Endothelial cell (in vitro differentiated cells): ENCODE measurements at regions not wholly inside any gene's neighbourhood (a gene's known extent, or its start where the extent isn't known, plus 50 kb on each side); places are given as distances from the start of the nearest gene placed in this dataset.

Experiments
- DNase-seq: peaks from one replicate; pipeline ENCODE4 v3.0.0; 2021; ENCODE audit warnings: low spot score
- H3K27ac Mint-ChIP-seq: one replicate; pipeline ENCODE4 v1.8.0; 2021; ENCODE audit warnings: mixed read lengths, inconsistent platforms; ENCODE audit not compliant: unreplicated experiment
- H3K27me3 Mint-ChIP-seq: one replicate; pipeline ENCODE4 v1.8.0; 2021; ENCODE audit warnings: mild to moderate bottlenecking, moderate library complexity, mixed read lengths, inconsistent platforms; ENCODE audit not compliant: unreplicated experiment
- H3K36me3 Mint-ChIP-seq: one replicate; pipeline ENCODE4 v1.8.0; 2021; ENCODE audit warnings: mild to moderate bottlenecking, low read depth, mixed read lengths, inconsistent platforms; ENCODE audit not compliant: unreplicated experiment
- H3K4me1 Mint-ChIP-seq: one replicate; pipeline ENCODE4 v1.8.0; 2021; ENCODE audit warnings: mild to moderate bottlenecking, mixed read lengths, inconsistent platforms; ENCODE audit not compliant: unreplicated experiment
- H3K4me3 Mint-ChIP-seq: one replicate; pipeline ENCODE4 v1.8.0; 2021; ENCODE audit warnings: mild to moderate bottlenecking, mixed read lengths, inconsistent platforms; ENCODE audit not compliant: unreplicated experiment
- H3K9me3 Mint-ChIP-seq: one replicate; pipeline ENCODE4 v1.8.0; 2021; ENCODE audit warnings: mixed read lengths, inconsistent platforms; ENCODE audit not compliant: unreplicated experiment
- TF ChIP-seq, protein P1 (sequence below): fragments of 200-600 bp; sonication (generic); IDR thresholded peaks from one replicate; pipeline ENCODE4 v1.5.0; 2021; ENCODE audit warnings: antibody characterized with exemption; ENCODE audit not compliant: unreplicated experiment

DNA sequence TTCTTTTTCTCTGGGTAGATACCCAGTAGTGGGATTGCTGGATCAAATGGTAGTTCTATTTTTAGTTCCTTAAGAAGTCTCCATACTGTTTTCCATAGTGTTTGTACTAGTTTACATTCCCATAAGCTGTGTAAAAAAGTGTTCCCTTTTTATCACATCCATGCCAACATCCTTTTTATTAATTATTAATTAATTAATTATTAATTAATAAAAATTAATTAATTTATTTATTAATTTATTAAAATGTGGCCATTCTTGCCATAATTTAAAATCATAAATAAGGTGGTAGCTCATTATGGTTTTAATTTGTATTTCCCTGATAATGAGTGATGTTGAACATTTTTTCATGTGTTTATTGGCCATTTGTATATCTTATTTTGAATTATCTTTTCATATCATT, 173.9 kb upstream of the FOXN2 start:
- Mint-ChIP-seq H3K27ac (no peak overlapping the region), H3K4me3 (no peak overlapping the region), H3K9me3 (no peaks in the 10 kb centered on the region), H3K36me3 (no peaks in the 10 kb centered on the region), H3K4me1 (no peaks in the 10 kb centered on the region), H3K27me3 (peaks cover 2% of the 10 kb centered on the region)
- TF ChIP-seq, protein P1, sequence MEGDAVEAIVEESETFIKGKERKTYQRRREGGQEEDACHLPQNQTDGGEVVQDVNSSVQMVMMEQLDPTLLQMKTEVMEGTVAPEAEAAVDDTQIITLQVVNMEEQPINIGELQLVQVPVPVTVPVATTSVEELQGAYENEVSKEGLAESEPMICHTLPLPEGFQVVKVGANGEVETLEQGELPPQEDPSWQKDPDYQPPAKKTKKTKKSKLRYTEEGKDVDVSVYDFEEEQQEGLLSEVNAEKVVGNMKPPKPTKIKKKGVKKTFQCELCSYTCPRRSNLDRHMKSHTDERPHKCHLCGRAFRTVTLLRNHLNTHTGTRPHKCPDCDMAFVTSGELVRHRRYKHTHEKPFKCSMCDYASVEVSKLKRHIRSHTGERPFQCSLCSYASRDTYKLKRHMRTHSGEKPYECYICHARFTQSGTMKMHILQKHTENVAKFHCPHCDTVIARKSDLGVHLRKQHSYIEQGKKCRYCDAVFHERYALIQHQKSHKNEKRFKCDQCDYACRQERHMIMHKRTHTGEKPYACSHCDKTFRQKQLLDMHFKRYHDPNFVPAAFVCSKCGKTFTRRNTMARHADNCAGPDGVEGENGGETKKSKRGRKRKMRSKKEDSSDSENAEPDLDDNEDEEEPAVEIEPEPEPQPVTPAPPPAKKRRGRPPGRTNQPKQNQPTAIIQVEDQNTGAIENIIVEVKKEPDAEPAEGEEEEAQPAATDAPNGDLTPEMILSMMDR = no peak
- DNase-seq = no peak

DNA sequence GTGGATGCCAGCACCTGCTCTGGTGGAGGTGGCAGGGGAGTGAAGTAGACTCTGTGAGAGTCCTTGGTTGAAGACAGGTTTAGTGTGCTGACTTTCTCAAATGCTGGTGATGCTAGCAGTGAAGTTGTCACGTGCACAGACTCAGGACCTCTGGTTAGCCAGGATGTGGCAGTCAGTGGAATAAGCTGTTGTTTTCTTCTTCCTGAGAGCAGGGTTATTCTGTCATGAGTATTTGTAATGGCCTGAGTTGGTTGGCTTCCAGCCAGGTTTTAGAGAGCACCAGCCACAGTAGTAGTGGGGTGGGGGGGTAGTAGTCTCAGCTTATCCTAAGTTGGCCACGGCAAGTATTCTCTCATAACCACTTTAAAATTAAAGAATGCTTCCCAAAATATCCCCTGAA, 169.7 kb upstream of the FOXN2 start:
- Mint-ChIP-seq H3K36me3 (no peaks in the 10 kb centered on the region), H3K4me1 (no peaks in the 10 kb centered on the region), H3K4me3 (no peak overlapping the region), H3K9me3 (no peaks in the 10 kb centered on the region), H3K27me3 (no peaks in the 10 kb centered on the region), H3K27ac (no peak overlapping the region)
- TF ChIP-seq, protein P1 = no peak
- no peak for DNase-seq

DNA sequence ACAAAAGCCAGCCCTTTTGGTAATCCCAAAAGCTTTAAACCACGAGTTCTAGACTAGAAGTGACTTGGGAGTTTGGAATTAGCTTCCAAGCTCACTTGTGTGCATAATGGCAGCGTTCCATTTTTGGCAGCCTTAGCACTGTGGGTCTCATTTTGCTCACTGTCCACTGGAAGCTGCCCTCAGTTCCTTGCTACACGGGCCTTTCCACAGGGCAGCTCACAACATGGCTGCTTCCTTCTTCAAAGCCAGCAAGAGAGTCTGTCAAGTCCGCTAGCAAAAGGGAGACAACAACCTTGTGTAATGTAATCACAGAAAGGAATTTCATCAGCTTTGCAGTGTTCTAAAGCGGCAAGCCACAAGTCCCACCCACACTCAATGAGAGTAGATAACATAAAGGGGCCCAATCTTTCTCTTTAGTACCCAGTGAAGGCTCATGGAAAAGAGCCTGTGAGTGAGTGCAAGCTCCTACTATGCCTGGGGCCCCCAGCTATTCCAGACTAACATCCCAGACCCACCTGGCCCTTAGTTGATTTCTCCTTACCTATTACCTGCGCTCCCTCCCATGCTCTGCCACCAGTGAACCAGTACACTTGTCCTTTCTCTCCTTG, 168.5 kb upstream of the FOXN2 start:
- H3K27ac Mint-ChIP-seq = no peak overlapping the region
- no peaks in the 10 kb centered on the region for H3K36me3 Mint-ChIP-seq
- H3K4me3 Mint-ChIP-seq = no peak overlapping the region
- no peaks in the 10 kb centered on the region for H3K9me3 Mint-ChIP-seq
- H3K27me3 Mint-ChIP-seq = no peaks in the 10 kb centered on the region
- H3K4me1 Mint-ChIP-seq = no peaks in the 10 kb centered on the region
- no peak for DNase-seq
- TF ChIP-seq, protein P1 = no peak

DNA sequence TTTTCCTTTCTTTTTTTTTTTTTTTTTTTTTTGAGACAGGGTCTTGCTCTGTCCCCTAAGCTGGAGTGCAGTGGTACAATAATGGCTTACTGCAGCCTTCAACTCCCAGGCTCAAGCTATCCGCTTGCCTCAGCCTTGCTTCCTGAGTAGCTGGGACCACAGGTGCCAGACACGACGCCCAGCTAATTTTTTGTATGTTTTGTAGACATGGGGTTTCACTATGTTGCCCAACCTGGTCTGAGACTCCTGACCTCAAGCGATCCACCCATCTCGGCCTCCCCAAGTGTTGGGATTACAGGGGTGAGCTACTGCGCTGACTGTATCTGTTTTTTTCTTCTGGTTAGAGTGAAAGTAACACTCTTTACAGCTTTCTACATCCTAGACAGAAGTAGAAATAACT, 167.9 kb upstream of the FOXN2 start:
- H3K4me3 Mint-ChIP-seq = no peak overlapping the region
- H3K9me3 Mint-ChIP-seq = no peaks in the 10 kb centered on the region
- H3K27ac Mint-ChIP-seq = no peak overlapping the region
- no peak for DNase-seq
- no peaks in the 10 kb centered on the region for H3K36me3 Mint-ChIP-seq
- no peaks in the 10 kb centered on the region for H3K27me3 Mint-ChIP-seq
- TF ChIP-seq, protein P1 = no peak
- H3K4me1 Mint-ChIP-seq = no peaks in the 10 kb centered on the region

DNA sequence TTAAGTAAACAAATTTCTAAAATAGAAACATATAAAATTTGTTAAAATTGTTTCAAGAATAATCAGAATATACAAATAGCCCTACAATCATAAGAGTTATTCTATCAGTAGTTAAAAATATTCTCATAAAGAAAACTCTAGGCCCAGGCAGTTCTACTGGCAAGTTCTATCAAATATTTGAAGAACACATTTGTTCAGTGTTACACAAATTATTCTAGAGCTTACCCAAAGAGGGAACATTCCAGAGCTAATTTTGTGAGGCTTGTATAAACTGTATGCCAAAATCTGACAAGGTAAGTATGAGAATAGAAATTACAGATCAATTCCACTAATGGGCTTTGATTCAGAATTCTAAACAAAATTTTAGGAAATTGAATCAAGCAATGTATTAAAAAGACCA, 166.8 kb upstream of the FOXN2 start:
- H3K4me3 Mint-ChIP-seq = no peak overlapping the region
- DNase-seq = no peak
- H3K9me3 Mint-ChIP-seq = no peaks in the 10 kb centered on the region
- no peak overlapping the region for H3K27ac Mint-ChIP-seq
- H3K36me3 Mint-ChIP-seq = no peaks in the 10 kb centered on the region
- no peaks in the 10 kb centered on the region for H3K27me3 Mint-ChIP-seq
- TF ChIP-seq, protein P1 = no peak
- H3K4me1 Mint-ChIP-seq = no peaks in the 10 kb centered on the region
